GM21723 (cell line): ENCODE measurements at regions not wholly inside any gene's neighbourhood (a gene's known extent, or its start where the extent isn't known, plus 50 kb on each side); places are given as distances from the start of the nearest gene placed in this dataset.
A peak's percentile ranks its signal among the peaks of the same experiment; 100 is the strongest.

ENCODE experiments used
- ATAC-seq: cut with Tn5 transposase; IDR thresholded peaks from one replicate; pipeline ENCODE4 v1.9.1; 2021; ENCODE audit warnings: mild to moderate bottlenecking, moderate library complexity; ENCODE audit not compliant: unreplicated experiment

GRCh38 chr1:62917314-62917713, 133.4 kb downstream of the ATG4C start:
- ATAC-seq = no peak

- no peak for ATAC-seq
Observed at GRCh38 chr1:62917805-62918204, 133.9 kb downstream of the ATG4C start.

GRCh38 chr1:62918700-62919099, 134.8 kb downstream of the ATG4C start:
- no peak for ATAC-seq

GRCh38 chr1:62922006-62922405, 138.1 kb downstream of the ATG4C start:
- ATAC-seq = no peak

GRCh38 chr1:62924983-62925790, 141.3 kb downstream of the ATG4C start:
- ATAC-seq = no peak

GRCh38 chr1:62926681-62927252, 142.8 kb downstream of the ATG4C start:
- ATAC-seq = no peak

- no peak for ATAC-seq
Observed at GRCh38 chr1:62928885-62929284, 145.0 kb downstream of the ATG4C start.

- ATAC-seq = no peak
Observed at GRCh38 chr1:62937634-62938296, 153.8 kb downstream of the ATG4C start.

GRCh38 chr1:62941780-62942179, 157.8 kb downstream of the ATG4C start:
- no peak for ATAC-seq

GRCh38 chr1:62946511-62946910, 162.6 kb downstream of the ATG4C start:
- no peak for ATAC-seq

- no peak for ATAC-seq
Observed at GRCh38 chr1:62951428-62951827, 167.5 kb downstream of the ATG4C start.

- ATAC-seq = no peak
Observed at GRCh38 chr1:62952596-62952995, 168.7 kb downstream of the ATG4C start.

- ATAC-seq = no peak
Observed at GRCh38 chr1:62953633-62954032, 169.7 kb downstream of the ATG4C start.

GRCh38 chr1:62954758-62955157, 170.8 kb downstream of the ATG4C start:
- no peak for ATAC-seq

- ATAC-seq = no peak
Observed at GRCh38 chr1:62955666-62956065, 171.7 kb downstream of the ATG4C start.

- no peak for ATAC-seq
Observed at GRCh38 chr1:62962014-62962812, 178.3 kb downstream of the ATG4C start.

GRCh38 chr1:62962901-62963776, 179.2 kb downstream of the ATG4C start:
- peak; percentile 69 for ATAC-seq

- peak; percentile 67 for ATAC-seq
Observed at GRCh38 chr1:62964141-62964540, 180.2 kb downstream of the ATG4C start.

GRCh38 chr1:62967031-62967430, 183.1 kb downstream of the ATG4C start:
- no peak for ATAC-seq

GRCh38 chr1:62977366-62977765, 193.4 kb downstream of the ATG4C start:
- ATAC-seq = no peak
